Fibroblast of skin of right quadriceps (primary cell): ENCODE measurements at regions not wholly inside any gene's neighbourhood (a gene's known extent, or its start where the extent isn't known, plus 50 kb on each side); places are given as distances from the start of the nearest gene placed in this dataset.
"Not testable (repeated sequence)": the region's sequence is repeated elsewhere in the genome, so short reads cannot be mapped to it uniquely, and the experiment has no call there.

ENCODE experiments used
- DNase-seq: peaks from one replicate; pipeline ENCODE4 v3.0.0-alpha.2; 2013

DNA sequence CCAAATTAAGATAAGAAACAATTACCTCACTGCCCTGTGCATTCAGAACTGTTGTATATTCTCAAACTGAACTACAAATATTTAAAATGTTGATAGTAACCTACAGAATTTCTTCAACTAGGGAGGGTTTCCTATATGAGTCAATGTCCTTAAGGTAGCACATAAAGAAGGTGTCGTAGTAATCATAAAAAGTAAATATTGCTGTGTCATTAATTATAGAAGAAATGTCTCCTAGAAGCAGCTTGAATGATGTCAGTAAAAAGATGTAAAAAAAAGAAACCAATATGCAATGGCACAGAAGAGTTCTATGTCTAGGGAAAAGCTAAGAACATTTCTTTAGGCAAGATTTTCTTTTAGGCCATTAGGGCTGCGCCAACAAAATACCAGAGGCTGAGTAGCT is 559.6 kb upstream of the EPHA5 start:
- DNase-seq, result no peak

DNA sequence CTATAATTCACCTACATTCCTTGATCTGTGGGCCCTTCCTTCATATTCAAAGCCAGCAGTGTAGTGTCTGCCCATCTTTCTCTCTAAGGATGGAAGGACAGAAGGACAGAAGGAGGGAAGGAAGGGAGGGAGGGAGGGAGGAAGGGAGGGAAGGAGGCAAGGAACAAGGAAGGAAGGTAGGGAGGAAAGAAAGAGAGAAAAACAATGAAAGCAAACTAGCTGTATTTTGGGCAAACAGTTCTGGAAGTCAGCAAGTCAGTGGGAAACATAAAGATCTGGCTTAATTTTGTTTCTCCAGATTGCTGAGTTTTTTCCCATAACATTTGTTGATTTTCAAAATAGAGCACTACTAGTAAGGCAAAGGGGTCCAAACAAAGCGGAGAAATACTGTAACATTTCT is 555.2 kb upstream of the EPHA5 start:
- no peak for DNase-seq

DNA sequence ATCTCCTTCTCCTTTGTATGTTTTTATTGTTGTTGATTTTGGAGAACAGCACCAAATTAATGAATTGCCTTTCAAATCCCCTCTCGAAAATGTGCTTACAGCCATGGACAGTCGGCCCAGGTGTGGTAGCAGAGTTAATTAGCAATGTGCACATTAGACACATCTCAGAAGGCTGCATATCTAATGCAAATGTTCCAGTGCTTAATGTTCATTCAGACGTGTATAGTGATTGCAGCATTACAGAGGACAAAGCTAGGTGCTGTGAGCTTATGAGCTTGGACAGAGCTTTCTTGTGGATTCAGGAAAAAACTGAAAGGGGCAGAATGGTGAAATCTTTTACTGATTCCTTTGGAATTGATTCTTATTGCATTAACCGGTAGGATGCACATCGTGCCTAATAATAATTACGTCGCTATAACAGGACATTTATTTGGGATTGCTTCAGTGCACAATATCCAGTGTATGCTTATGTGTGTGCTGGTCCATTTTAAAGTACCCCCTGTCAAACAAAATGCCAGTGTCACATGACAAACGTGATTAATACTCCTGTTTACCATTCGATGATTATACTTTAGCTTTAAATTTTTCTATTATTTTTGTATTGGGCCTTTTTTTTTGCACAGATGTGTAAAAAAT is 552.9 kb upstream of the EPHA5 start:
- no peak for DNase-seq

DNA sequence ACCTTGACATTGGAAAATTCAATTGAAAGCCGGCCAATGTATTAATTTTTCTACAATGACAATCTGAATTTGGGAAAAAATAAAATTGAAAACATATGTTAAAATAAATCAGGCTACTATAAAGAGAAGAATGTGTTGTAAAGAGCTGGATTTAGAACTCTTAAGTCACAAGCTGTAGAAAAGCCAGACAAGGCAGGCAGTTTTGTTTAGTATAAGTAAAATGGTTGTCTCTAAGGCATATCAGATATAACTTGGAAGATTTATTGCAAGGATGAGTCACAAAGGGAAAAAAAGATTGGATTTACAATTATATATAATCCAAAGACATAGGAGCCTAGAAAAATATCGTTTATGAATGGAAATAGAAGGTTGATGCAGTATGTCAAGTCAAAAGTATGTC is 549.1 kb upstream of the EPHA5 start:
- DNase-seq, result peak; percentile 13

DNA sequence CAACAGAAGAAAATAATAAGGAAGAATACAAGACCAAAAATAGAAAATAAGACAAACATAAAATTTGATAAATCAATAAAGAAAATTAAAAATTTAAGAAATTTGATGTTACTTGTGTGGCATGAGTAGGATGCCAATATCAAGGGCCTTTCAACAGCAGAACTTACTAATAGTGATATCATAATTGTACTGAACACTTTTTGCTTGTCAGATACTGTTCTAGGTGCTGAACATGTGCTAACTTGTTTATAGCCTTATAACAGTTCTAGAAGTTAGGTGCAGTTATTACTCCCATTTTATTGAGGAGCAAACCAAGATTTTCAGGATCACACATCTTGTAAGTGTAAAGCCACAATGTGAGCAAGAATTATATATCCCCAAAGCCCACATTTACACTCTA is 546.0 kb upstream of the EPHA5 start:
- no peak for DNase-seq

DNA sequence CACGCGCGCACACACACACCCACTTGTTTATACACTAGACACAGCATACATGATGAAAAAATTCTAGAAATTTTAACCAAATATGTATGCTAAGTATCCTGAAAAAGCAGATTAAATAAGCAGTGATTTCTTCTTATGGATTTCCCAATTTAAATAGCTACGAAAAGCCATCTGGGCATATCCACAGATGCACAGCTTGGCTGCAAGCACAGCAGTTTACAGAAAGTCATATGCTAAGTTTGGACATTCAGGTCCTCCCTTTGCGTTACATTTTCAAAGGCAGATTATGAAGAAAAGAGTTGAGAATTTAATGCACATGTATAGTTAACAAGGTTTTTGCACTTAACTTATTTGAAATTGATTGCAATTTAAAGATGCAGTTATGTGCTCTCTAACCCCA is 542.2 kb upstream of the EPHA5 start:
- no peak for DNase-seq

DNA sequence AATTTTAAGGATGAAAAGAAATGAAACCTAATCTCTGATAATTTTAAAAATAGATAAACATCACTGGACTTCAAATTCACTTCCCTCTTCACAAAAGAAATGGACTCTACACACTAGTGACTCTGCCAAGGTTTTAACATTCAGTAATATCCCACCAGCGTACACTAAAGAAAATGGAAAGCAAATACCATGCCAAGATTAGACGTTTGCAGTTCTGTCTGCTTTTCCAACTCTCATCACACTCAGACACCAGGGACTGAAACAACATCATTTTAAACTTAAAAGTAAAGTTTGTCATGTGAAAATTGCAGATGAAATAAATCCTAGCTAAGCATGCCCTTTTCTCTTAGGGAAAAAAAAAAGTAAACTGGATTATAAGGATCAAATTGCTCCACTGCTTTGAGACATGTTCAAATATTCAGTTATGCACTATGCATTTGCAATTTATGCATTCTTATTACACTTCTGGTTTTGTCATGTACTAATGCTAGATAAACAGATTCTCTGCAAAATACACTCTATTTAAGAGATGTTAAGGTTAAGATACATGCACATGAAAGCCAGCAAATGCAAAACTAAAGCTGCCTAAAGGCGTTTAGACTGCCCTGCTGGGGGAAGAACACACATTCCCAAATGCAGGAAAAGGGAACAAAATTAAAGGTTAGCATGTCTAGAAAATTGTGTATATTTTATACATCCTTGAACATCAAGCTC is 534.4 kb upstream of the EPHA5 start:
- DNase-seq, result no peak

DNA sequence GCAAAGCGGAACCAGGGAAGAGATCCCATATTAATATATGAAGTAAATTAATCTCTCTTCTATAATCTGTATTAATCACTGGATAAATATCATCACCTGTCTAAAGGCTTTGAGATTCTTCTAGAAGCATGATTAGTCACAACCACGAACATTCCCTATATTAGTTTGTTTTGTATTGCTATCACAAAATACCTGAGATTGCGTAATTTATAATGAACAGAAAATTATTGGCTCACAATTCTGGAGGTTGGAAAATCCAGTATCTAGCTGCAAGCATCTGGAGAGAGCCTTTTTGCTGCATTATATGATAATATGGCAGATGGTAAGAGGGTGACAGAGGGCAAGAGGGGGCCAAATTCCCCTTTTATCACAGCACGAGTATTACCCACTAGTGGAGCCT is 532.6 kb upstream of the EPHA5 start:
- no peak for DNase-seq

DNA sequence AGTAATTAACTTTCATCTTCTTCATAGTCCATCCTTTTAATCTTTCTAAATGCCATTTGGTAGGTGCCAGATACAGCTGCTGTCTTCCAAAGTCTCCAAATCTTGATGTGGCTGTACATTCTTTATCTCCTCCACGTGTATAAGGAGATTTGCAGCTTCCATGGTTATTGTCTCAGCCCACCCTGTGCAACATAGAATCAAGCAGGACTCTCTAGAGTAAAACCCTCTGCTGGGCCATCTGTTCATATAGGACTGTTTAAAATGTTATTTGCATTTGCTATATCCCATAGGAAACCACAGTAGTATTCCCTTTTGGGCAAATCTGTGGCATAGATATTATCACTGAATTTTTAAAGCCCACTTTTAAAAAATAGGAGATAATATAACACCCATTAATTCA is 527.2 kb upstream of the EPHA5 start:
- no peak for DNase-seq

DNA sequence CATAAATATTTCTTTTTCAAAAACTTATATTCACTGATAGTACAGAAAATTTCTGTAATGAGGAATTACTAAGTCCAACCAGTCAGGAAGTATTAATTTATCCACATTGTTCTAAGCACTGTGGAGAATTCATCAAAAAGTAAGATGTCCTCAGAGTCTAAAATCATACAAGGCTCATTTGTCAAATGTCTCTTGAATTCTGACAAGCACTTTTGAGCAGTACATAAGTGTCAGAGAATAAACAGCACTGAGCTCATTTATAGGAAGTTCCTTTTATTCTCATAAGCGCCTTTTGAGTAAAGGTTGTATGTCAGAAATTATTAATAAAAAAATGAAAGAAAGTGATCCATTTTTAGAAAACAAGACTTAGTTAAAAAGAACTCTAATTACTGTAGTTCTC is 523.2 kb upstream of the EPHA5 start:
- DNase-seq, result no peak

DNA sequence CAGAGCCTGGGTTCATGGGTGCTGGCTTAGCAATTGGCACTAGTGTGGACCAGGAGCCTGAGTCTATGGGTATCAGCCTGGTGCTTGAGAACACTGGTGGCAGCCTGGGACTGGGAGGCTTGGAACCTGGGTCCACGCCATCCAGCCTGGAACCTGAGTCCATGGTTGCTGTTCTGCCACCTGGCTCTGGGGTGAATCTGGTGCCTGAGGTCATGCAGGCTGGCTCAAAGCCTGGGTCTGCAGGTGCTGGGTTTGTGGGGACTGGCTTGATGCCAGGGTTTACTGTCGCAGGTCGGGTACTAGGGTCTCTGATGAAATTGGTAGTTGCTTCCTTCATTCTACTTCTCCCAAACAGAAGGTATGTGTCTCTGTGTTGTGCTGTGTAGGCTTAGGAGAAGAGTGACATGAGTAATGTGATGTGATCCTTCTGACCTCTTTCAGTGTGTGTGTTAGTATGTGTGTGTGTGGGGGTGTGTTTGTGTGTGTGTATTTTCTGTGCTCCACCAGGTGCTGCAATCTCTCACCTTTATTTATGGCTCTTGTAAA is 517.0 kb upstream of the EPHA5 start:
- no peak for DNase-seq

DNA sequence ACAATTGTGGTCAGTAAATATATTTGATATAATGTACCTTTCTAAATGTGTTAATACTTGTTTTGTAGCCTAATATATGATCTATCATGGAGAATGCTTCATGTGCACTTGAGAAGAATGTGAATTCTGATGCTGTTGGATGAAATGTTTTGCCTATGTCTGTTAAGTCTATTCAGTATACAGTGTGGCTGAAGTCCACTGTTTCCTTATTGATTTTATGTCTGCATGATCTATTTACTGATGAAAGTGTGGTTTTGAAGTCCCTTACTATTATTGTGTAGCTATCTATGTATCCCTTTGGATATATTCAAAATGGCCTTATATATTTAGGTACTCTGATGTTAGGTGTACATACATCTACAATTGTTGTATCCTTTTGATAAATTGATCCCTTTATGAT is 515.8 kb upstream of the EPHA5 start:
- DNase-seq, result no peak

DNA sequence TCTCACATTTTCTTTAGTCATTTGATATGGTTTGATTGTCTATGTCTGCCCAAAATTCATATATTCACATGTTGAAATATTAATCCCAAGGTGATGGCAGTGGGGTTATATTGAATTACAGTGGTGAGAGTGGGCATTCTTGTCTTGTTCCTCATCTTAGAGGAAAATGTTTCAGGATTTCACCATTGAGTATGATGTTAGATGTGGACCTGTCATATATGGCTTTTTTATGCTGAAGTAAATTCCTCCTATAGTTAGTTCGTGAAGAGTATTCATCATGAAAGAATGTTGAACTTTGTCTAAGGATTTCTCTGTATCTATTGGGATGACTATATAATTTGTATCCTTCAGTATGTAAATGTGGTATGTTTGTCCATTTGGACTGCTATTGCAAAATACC is 512.3 kb upstream of the EPHA5 start:
- DNase-seq, result peak; percentile 49

DNA sequence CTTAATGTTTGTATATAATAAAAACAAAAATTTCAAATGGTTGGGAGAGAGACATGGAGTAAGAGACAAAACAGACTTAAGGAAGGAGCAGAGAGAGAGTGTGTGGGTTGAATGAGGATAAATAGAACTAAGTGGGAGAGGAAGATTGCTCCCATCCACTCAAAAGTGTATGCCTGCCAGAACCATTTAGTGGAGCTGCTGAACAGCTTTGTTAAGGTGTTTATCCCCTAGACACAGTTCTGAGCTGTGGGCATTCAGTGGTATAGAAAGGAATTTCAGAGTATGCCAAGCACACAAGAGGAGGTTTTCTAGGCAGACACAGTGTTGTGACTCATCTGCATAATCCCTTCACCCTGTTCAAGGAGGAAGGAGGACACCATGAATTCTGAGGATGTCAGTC is 508.6 kb upstream of the EPHA5 start:
- peak; percentile 44 for DNase-seq

DNA sequence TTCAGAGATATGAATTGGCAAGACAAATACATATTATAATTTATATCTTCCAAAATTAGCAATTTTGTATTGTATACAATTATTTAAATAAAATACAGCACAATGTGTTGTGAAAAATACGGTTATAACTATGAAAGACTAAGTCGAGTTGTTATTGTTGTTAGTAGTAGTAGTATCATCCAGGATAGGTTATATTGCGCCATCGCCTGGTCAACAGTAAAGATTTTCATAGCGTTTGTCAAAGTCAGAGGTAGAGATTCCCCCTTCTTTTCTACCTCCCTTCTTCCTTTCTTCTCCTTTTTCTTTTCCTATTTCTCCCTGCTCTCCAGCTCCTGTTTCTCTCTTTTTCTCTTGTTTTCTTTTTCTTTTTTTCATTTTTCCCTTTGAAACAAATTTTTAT is 499.1 kb upstream of the EPHA5 start:
- peak; percentile 3 for DNase-seq

DNA sequence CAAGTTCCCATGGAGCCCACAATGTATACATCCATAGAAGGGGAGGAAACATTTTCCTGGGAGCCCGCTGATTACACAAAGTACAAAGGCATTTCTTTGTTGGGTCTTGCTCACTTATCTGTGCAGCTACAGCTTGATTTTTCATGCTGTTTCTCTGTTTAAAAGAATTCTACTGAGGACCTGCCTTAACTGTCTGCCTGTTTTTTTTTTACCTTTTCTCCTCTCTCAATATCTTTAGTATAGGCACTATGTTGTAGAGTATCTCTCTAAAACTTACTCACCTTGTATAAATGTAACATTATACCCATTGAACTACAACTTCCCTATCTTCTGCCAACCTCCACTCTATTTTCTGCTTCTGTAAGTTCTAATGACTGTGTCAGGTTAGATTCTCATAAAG is 494.6 kb upstream of the EPHA5 start:
- DNase-seq, result no peak

DNA sequence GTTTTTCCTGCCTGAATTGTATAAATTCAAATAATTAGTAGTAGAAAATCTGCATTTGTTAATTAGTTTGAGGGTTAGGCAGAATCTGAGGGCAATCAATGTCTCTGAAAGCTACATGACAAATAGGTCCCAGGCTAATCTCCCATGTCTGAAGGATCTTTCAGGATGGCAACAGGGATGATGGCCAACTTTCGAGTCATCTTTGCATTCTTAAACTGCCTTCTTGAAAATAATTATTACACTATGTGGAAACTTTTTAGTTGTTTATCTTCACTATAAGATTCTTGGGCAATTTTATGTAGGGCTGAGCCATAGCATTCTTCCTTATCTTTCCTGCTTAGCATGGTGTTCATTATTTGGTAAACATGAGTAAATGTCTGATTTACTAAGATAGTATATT is 490.3 kb upstream of the EPHA5 start:
- DNase-seq, result peak; percentile 7

DNA sequence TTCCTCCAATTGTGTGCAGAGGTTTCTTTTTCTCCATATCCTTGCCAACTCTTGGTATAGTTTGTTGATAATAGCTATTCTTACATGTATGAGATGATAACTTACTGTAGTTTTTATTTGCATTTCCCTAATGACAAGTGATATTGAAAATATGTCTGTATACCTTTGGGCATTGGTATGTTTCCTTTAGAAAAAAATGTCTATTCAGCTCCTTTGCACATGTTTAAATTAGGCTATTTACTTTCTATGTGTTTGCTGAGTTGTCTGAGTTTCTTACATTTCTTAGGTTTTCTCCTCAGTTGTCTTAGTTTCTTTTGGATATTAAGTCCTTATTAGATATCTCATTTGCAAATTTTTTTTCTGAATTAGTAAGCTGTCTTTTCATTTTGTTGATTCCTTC is 487.3 kb upstream of the EPHA5 start:
- no peak for DNase-seq

DNA sequence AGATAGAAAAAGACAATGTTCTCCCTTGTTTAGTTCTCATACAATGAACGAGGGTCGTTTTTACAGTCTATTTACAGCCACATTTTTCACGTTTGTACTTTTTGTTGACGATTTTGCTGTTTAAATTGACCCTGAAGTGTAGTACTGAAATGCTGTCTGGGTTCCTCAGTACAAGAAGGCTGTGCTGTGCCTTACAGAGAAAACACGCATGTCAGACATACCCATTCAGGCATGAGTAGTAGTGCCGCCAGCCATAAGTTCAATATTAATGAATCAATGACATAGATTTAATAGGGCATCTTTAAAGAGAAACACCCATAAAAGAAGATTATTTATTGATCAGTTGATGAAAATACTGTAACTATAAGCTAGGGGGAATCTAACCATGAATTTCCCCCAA is 459.8 kb upstream of the EPHA5 start:
- DNase-seq, result no peak

DNA sequence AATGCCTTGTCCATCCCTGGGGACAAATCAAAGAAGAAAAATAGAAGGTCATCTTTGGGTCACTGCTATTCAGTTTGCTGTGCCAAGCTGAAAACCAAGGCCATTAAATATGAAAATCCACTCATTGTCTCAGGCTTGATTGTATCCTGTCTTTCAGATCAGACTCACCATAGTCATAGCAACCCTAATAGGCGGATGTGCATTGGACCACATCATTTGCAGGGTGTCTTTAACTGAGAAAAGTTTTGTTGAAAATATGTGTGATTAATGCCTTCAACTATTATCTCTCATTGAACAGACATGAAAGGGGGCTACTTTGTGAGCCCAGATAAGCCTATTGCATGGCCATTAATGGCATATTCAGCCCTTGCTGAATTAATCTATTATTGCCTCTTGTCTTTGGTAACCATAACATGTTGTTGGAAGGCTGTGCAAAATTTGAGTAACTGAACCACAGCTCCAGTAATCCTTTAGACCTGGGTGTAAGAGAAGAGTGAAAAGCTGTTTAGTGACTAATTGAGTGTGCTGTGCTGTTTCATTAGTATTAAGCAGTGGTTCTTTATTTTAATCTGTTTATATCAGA is 453.6 kb upstream of the EPHA5 start:
- no peak for DNase-seq

DNA sequence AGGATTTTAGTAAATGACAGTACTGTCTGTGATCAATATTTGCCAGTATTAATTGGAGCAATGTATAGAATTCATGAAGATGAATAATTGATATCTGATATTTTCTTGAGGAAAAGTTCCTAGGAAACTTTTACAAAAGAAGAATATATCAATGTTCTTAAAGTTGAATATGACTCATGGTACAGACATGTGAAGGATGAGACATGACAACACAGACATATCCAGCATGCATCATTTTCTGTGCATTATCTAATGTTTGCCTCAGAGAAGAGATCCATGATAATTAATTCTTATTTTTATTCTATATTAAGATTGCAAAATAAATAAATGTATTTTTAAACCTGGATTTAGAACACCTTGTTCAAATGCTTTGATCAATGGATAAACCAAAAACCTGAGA is 452.9 kb upstream of the EPHA5 start:
- no peak for DNase-seq

DNA sequence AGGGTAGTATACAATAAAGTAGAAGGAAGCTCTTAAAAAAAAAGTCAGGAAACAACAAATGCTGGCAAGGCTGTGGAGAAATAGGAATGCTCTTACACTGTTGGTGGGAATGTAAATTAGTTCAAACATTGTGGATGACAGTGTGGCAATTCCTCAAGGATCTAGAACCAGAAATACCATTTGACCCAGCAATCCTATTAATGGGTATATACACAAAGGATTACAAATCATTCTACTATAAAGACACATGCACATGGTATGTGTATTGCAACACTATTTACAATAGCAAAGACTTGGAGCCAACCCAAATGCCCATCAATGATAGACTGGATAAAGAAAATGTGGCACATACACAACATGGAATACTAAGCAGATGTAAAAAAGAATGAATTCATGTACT is 444.9 kb upstream of the EPHA5 start:
- not testable (repeated sequence) for DNase-seq

DNA sequence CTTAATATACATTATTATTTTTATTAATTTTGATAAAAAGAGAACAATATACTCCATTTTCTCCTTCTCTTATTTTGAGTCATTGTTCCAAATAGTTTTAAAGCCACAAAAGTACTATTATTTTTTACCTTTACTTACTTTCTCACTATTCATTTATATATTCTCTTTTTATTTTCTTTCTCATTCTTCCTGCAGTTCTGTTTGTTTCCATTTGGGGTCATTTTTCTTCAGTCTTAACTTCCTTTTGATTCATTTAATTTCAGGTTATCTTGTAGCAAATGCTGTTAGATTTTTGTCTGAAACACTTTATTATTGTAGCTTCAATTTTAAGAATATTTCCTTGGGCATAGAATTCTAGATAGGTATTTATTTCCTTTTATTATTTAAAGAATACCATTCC is 438.6 kb upstream of the EPHA5 start:
- no peak for DNase-seq

DNA sequence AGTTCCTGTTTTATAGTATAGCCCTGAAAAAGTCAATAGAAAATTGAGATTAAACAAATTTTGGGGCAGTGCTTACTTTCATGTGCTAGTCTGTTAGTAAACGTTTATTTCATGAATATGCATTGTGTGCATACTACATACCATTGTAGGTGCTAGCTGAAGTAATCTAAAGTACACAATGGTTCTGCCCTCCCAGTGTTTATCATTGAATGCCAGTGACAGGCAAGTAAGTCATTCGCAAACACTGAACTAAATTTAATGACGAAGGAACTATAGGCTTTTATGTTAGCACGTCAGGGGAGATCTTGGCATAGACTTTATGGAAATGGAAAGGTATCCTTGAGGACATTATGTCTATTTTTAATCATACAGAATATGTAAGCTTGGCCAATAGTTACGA is 426.9 kb upstream of the EPHA5 start:
- no peak for DNase-seq

DNA sequence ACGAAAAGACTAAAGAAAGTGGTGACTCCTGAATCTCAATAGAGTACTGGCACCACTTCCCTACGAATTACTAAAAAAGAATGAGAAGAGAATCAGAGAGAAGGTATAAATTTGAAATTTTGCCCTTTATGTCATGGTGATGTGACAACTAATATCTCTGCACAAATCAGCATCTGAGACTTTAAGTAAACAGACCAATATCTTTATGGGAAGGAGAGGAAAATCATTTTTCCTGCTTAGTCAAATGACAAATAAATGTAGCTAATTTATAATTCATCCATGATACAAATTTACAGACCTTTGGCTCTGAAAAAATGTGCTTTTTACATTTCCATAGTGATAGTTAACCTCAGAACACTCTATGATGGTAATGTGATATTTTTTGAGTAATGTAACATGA is 424.8 kb upstream of the EPHA5 start:
- no peak for DNase-seq
